GM12878 (cell line): ENCODE measurements at regions not wholly inside any gene's neighbourhood (a gene's known extent, or its start where the extent isn't known, plus 50 kb on each side); places are given as distances from the start of the nearest gene placed in this dataset.

Experiments used
- ATAC-seq: fragments of 200-7000 bp; cut with Tn5 transposase; 3 replicates; pipeline ENCODE4 v1.9.1; 2020; ENCODE audit warnings: mild to moderate bottlenecking, moderate library complexity
- BruUV-seq: library from RNA; stranded (reverse); fragments of 400-500 nt; replicated peaks from 2 replicates; lab custom pipeline; 2021; lab: Mats Ljungman, UMichigan
- CTCF ChIA-PET: fragments of 300-600 bp; sonication (Branson Sonifier 250); formaldehyde crosslinking; extraction: SDS; loops from one replicate; lab custom pipeline; 2021; ENCODE audit warnings: inconsistent platforms; lab: Yijun Ruan, JAX
- POLR2A ChIA-PET: fragments of 350-600 bp; formaldehyde crosslinking; extraction: SDS; loops from one replicate; lab custom pipeline; 2021; ENCODE audit warnings: inconsistent platforms; lab: Charles Lee
- RAD21 ChIA-PET: fragments of 300-600 bp; sonication (Branson Sonifier 250); formaldehyde crosslinking; loops from one replicate; lab custom pipeline; 2023; ENCODE audit warnings: antibody characterized with exemption; ENCODE audit not compliant: unreplicated experiment; lab: Charles Lee
- SMC1A ChIA-PET: fragments of 300-600 bp; sonication (Branson Sonifier 250); formaldehyde crosslinking; loops from one replicate; lab custom pipeline; 2023; ENCODE audit not compliant: unreplicated experiment, uncharacterized antibody; lab: Charles Lee
- DNase-seq: peaks from one replicate; pipeline ENCODE4 v3.0.0-alpha.2; 2011; ENCODE audit warnings: low read depth, low spot score
- FAIRE-seq: peaks from 3 replicates; lab custom pipeline; 2011; peaks lifted over from hg19 to GRCh38; lab: Jason Lieb, UNC
- H2AFZ ChIP-seq: 2 replicates; pipeline ENCODE4 v1.6.0; 2011; ENCODE audit warnings: low read depth, low read length, control low read depth; ENCODE audit not compliant: control insufficient read depth
- H3K27ac ChIP-seq: 2 replicates; pipeline ENCODE4 v1.5.1; 2011; ENCODE audit warnings: control low read depth; ENCODE audit not compliant: control insufficient read depth, insufficient read depth
- H3K27me3 ChIP-seq, 2 experiments: replicated peaks in 1 of 2; 2 replicates each; pipeline versions ENCODE4 v1.6.0 to v1.6.1; 2011; ENCODE audit warnings: low read length in 1 of 2; ENCODE audit not compliant: control insufficient read depth in 2 of 2, insufficient read depth in 2 of 2
- H3K36me3 ChIP-seq, 2 experiments: 2 replicates each; pipeline ENCODE4 v1.5.1; 2011; ENCODE audit warnings: low read length in 1 of 2; ENCODE audit not compliant: control insufficient read depth in 2 of 2, insufficient read depth in 2 of 2
- H3K4me1 ChIP-seq: 2 replicates; pipeline ENCODE4 v1.6.1; 2011; ENCODE audit warnings: mild to moderate bottlenecking, low read length, moderate library complexity, mixed read lengths; ENCODE audit not compliant: control insufficient read depth, insufficient read depth
- H3K4me2 ChIP-seq: 2 replicates; pipeline ENCODE4 v1.6.0; 2011; ENCODE audit warnings: control low read depth; ENCODE audit not compliant: control insufficient read depth, insufficient read depth
- H3K4me3 ChIP-seq: fragments of 200-600 bp; sonication (generic); 2 replicates; pipeline ENCODE4 v1.5.1; 2016
- H3K79me2 ChIP-seq: 2 replicates; pipeline ENCODE4 v1.6.0; 2011; ENCODE audit warnings: low read length; ENCODE audit not compliant: control insufficient read depth, insufficient read depth
- H3K9ac ChIP-seq: 2 replicates; pipeline ENCODE4 v1.8.0; 2011; ENCODE audit warnings: low read length, control low read depth, mixed read lengths; ENCODE audit not compliant: control insufficient read depth, insufficient read depth
- H3K9me3 ChIP-seq: replicated peaks from 3 replicates; pipeline ENCODE4 v1.5.1; 2011; ENCODE audit warnings: mild to moderate bottlenecking, low read length; ENCODE audit not compliant: control insufficient read depth, insufficient read depth
- H4K20me1 ChIP-seq: 2 replicates; pipeline ENCODE4 v1.6.0; 2011; ENCODE audit not compliant: control insufficient read depth, insufficient read depth
- CTCF ChIP-seq, 3 experiments: IDR thresholded peaks in 2 of 3; conservative IDR thresholded peaks in 1 of 3; 2 replicates each; pipeline ENCODE4 v1.5.1; 2011; ENCODE audit warnings: low read depth in 3 of 3, low read length in 3 of 3, mild to moderate bottlenecking in 3 of 3, control low read depth in 2 of 3, moderate library complexity in 2 of 3, inconsistent platforms in 1 of 3, mixed read lengths in 1 of 3; ENCODE audit not compliant: control insufficient read depth in 2 of 3, insufficient read depth in 1 of 3; ENCODE audit errors: extremely low read depth in 1 of 3
- E4F1 ChIP-seq: fragments of 450-650 bp; IDR thresholded peaks from 2 replicates; pipeline ENCODE4 v1.6.1; 2018; ENCODE audit warnings: borderline replicate concordance, mild to moderate bottlenecking; ENCODE audit not compliant: partially characterized antibody
- EGR1 ChIP-seq, 2 experiments: IDR thresholded peaks; 1 replicate in 1 of 2; 2 replicates in 1 of 2; pipeline ENCODE4 v1.6.1; 2011 to 2012; ENCODE audit warnings: low read depth in 2 of 2, low read length in 2 of 2, borderline replicate concordance in 1 of 2, mild to moderate bottlenecking in 1 of 2, moderate library complexity in 1 of 2
- ESRRA ChIP-seq: IDR thresholded peaks from 2 replicates; pipeline ENCODE4 v1.6.1; 2012; ENCODE audit warnings: mild to moderate bottlenecking, low read length, improper control_type of control experiment
- IRF4 ChIP-seq: IDR thresholded peaks from 2 replicates; pipeline ENCODE4 v1.6.1; 2011; ENCODE audit warnings: low read depth, low read length
- MEF2A ChIP-seq: IDR thresholded peaks from 2 replicates; pipeline ENCODE4 v1.6.1; 2011; ENCODE audit warnings: low read depth, mild to moderate bottlenecking, low read length, moderate library complexity; ENCODE audit not compliant: insufficient read depth
- NR2C2 ChIP-seq: IDR thresholded peaks from 2 replicates; pipeline ENCODE4 v1.6.1; 2011; ENCODE audit warnings: borderline replicate concordance, low read depth; ENCODE audit not compliant: control insufficient read depth, insufficient read length
- RAD21 ChIP-seq: IDR thresholded peaks from 2 replicates; pipeline ENCODE4 v1.6.1; 2011; ENCODE audit warnings: mild to moderate bottlenecking, low read depth, low read length, moderate library complexity; ENCODE audit not compliant: insufficient read depth
- SUPT20H ChIP-seq: IDR thresholded peaks from 2 replicates; pipeline ENCODE4 v1.6.1; 2011; ENCODE audit warnings: low read depth, mild to moderate bottlenecking, low read length, moderate library complexity, borderline replicate concordance; ENCODE audit not compliant: control insufficient read depth
- YBX1 ChIP-seq: fragments of 450-650 bp; IDR thresholded peaks from 2 replicates; pipeline ENCODE4 v1.6.1; 2016; ENCODE audit warnings: antibody characterized with exemption
- ZBTB4 ChIP-seq: fragments of 450-650 bp; formaldehyde crosslinking; IDR thresholded peaks from 2 replicates; pipeline ENCODE4 v1.4.0; 2022; ENCODE audit warnings: mild to moderate bottlenecking, moderate library complexity
- in situ Hi-C: fragments of 300-500 bp; cut with MboI; formaldehyde crosslinking; loops from 9 replicates; pipeline ENCODE4 v1.14.3; 2018; ENCODE audit warnings: mixed read lengths
- intact Hi-C: fragments of 100-400 bp; cut with micrococcal nuclease; formaldehyde crosslinking; loops from one replicate; pipeline ENCODE4 v1.14.2; 2022; ENCODE audit not compliant: unreplicated experiment

GRCh38 chr6:140968062-140968461 is 1164.7 kb upstream of the GJE1 start (continued):
- TF ChIP-seq EGR1 (IDR thresholded peaks at IDR 0.05; ENCODE audit: borderline replicate concordance in 1 of 2, low read depth in 2 of 2, low read length in 2 of 2) (no peak), E4F1 (no peak), ESRRA (no peak), YBX1 (no peak), MEF2A (no peak), CTCF (IDR thresholded peaks at IDR 0.05 in 2 of 3, conservative IDR thresholded peaks at IDR 0.05 in 1 of 3; ENCODE audit: control insufficient read depth in 2 of 3, extremely low read depth in 1 of 3, insufficient read depth in 1 of 3, low read depth in 3 of 3, low read length in 3 of 3) (no peak)

GRCh38 chr6:140966676-140967075 is 1166.0 kb upstream of the GJE1 start:
- Histone ChIP-seq H3K4me3 (no peak overlapping the region), H3K27ac (no peak overlapping the region)
- ATAC-seq (no peak), FAIRE-seq (no peak)
- TF ChIP-seq RAD21 (no peak), NR2C2 (no peak), IRF4 (no peak), ZBTB4 (CRISPR knock-in tag) (no peak), SUPT20H (no peak)
- TF ChIP-seq, all 136 proteins: peak for 0
- ChIA-PET CTCF (no interaction called here), POLR2A (no interaction called here), RAD21 (no interaction called here), SMC1A (no interaction called here)
- intact Hi-C loops (no loop called here), in situ Hi-C loops (no loop called here)
- Histone ChIP-seq H3K9ac (no peak overlapping the region), H3K36me3 (no peaks in the 10 kb centered on the region), H3K4me2 (no peak overlapping the region), H2AFZ (no peak overlapping the region), H3K4me1 (no peaks in the 10 kb centered on the region), H4K20me1 (no peaks in the 10 kb centered on the region), H3K27me3 (no peaks in the 10 kb centered on the region), H3K79me2 (no peaks in the 10 kb centered on the region), H3K9me3 (no peaks in the 10 kb centered on the region)
- no TSS peak for BruUV-seq
- no peak for DNase-seq
